Colonic mucosa (tissue), 4 donors: ENCODE measurements at regions not wholly inside any gene's neighbourhood (a gene's known extent, or its start where the extent isn't known, plus 50 kb on each side); places are given as distances from the start of the nearest gene placed in this dataset.

Experiments used
- DNase-seq: peaks from one replicate; pipeline ENCODE4 v3.0.0-alpha.2; 2020
- H3K27ac ChIP-seq: fragments of 200-600 bp; one replicate; pipeline ENCODE4 v1.8.0; 2021
- H3K27me3 ChIP-seq: fragments of 200-600 bp; one replicate; pipeline ENCODE4 v1.8.0; 2021
- H3K36me3 ChIP-seq: fragments of 200-600 bp; one replicate; pipeline ENCODE4 v1.8.0; 2021
- H3K4me1 ChIP-seq: fragments of 200-600 bp; one replicate; pipeline ENCODE4 v1.8.0; 2021; ENCODE audit warnings: mild to moderate bottlenecking
- H3K4me3 ChIP-seq: fragments of 200-600 bp; one replicate; pipeline ENCODE4 v1.8.0; 2021
- H3K9ac ChIP-seq, 2 donors: one replicate each; pipeline ENCODE4 v1.7.0; 2013; ENCODE audit warnings: control low read depth in 2 of 2, low read depth in 2 of 2, low read length in 2 of 2
- H3K9me3 ChIP-seq: fragments of 200-600 bp; one replicate; pipeline ENCODE4 v1.8.0; 2021
- intact Hi-C: fragments of 100-400 bp; cut with DNase I; formaldehyde crosslinking; loops from one replicate; pipeline ENCODE4 v1.14.1; 2022
- TF ChIP-seq, protein P1 (sequence below): fragments of 200-600 bp; IDR thresholded peaks from one replicate; pipeline ENCODE4 v1.8.0; 2022; ENCODE audit warnings: antibody characterized with exemption, mild to moderate bottlenecking
- donor health status: healthy.
- donor health status: DM: no; HTN: no; CAD: no.
- donor health status: DM: no; HTN: no; CAD: no.

GRCh38 chr10:78847485-78847884 is 221.3 kb upstream of the ZMIZ1 start:
- H3K9me3 ChIP-seq = no peaks in the 10 kb centered on the region
- no peak overlapping the region for H3K27ac ChIP-seq
- H3K27me3 ChIP-seq = no peaks in the 10 kb centered on the region
- no peaks in the 10 kb centered on the region for H3K36me3 ChIP-seq
- no peak for DNase-seq
- no peak overlapping the region for H3K9ac ChIP-seq
- H3K4me3 ChIP-seq = no peak overlapping the region
- TF ChIP-seq, protein P1, sequence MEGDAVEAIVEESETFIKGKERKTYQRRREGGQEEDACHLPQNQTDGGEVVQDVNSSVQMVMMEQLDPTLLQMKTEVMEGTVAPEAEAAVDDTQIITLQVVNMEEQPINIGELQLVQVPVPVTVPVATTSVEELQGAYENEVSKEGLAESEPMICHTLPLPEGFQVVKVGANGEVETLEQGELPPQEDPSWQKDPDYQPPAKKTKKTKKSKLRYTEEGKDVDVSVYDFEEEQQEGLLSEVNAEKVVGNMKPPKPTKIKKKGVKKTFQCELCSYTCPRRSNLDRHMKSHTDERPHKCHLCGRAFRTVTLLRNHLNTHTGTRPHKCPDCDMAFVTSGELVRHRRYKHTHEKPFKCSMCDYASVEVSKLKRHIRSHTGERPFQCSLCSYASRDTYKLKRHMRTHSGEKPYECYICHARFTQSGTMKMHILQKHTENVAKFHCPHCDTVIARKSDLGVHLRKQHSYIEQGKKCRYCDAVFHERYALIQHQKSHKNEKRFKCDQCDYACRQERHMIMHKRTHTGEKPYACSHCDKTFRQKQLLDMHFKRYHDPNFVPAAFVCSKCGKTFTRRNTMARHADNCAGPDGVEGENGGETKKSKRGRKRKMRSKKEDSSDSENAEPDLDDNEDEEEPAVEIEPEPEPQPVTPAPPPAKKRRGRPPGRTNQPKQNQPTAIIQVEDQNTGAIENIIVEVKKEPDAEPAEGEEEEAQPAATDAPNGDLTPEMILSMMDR = no peak
- H3K4me1 ChIP-seq = no peaks in the 10 kb centered on the region
- intact Hi-C loops = no loop called here

DNA sequence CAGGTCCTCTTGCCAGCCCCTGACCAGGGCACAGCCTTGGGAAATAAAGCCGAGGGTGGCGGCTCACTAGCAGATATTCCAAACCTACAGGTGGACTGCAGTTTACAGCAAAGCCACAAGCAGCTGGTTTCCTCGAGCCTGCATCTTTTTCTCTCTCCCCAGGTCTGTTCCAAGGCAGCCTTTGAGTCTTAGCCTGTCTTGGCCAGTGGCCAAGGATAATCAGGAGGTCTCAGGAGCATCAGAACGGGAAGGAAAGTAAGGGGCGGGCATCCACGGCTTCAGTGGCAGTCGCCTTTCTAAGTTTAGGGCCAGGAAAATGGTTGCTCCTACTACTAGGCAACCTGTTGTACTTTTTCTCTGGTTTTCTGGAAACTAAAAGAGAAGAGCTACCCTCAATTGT is 219.7 kb upstream of the ZMIZ1 start:
- Histone ChIP-seq H3K9ac (no peak overlapping the region), H3K4me3 (no peak overlapping the region), H3K4me1 (no peaks in the 10 kb centered on the region), H3K27me3 (no peaks in the 10 kb centered on the region), H3K27ac (no peak overlapping the region), H3K36me3 (no peaks in the 10 kb centered on the region), H3K9me3 (no peaks in the 10 kb centered on the region)
- TF ChIP-seq, protein P1 = no peak
- intact Hi-C loops = no loop called here
- DNase-seq = no peak

DNA sequence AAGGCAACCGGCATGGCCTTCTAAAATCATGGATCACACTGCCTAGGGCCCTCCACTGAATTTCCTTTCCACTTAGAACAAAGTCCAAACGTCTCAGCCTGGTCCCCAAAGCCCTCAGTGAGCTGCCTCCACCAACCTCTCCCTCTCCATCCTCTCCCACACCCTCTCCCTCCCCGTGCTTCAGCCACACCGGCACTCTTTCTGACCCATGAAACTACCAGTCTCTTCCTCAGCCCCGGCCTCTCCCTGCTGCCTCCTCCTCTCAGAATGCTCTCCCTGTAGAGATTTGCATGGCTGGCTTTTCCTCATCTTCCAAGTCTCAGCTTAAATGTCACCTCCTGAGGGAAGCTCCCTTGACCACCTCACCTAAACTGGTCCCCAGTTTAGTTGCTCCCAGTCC is 219.0 kb upstream of the ZMIZ1 start:
- Histone ChIP-seq H3K4me3 (no peak overlapping the region), H3K36me3 (no peaks in the 10 kb centered on the region), H3K9me3 (no peaks in the 10 kb centered on the region), H3K4me1 (no peaks in the 10 kb centered on the region), H3K27ac (no peak overlapping the region), H3K27me3 (no peaks in the 10 kb centered on the region), H3K9ac (no peak overlapping the region)
- TF ChIP-seq, protein P1 = no peak
- no peak for DNase-seq
- intact Hi-C loops = loop anchor here (5.0 kb wide), 1 partner anchor 348 kb away; no protein-coding TSS in a partner anchor

DNA sequence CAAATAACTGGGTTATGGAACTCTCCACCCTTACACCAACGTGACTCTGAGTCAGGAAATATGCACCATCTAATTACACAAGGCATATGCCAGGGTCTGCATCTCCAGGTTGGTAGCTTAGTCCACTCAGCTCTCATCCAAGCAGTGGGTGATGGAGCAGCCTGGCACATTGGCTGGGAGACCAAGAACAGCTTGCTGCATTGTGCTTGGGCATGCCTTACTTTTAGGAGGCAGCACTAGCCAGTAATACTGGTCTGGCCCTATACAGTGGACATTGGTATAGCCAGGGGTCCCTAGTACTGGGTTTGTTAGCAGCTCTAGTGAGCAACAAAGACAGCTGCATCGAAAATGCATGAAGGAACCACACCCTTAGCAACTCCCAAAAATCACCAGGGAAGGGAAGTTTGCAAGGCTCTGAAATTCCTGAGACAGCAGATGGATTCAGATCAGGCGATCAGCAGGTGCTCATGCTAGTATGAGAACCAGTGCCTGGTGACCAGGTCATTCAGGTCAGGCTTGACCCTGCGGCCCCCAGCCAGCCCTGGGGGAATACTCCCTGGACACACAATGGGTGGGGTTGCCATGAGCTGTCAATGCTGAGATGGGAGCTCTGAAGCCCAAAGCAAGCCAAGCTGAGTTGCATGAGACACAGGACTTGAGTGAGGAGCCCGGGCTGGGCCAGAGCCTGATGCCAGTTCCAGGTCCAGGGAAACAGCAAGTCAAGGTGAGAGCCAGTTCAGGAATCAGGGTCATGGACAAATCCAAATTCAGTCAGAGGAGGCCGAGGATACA is 217.9 kb upstream of the ZMIZ1 start:
- intact Hi-C loops = loop anchor here (5.0 kb wide), 1 partner anchor 346 kb away; no protein-coding TSS in a partner anchor
- no peak overlapping the region for H3K4me3 ChIP-seq
- H3K36me3 ChIP-seq = no peaks in the 10 kb centered on the region
- no peak overlapping the region for H3K27ac ChIP-seq
- H3K9ac ChIP-seq = no peak overlapping the region
- no peaks in the 10 kb centered on the region for H3K9me3 ChIP-seq
- TF ChIP-seq, protein P1 = no peak
- no peaks in the 10 kb centered on the region for H3K4me1 ChIP-seq
- DNase-seq = no peak
- no peaks in the 10 kb centered on the region for H3K27me3 ChIP-seq

- no peak overlapping the region for H3K4me3 ChIP-seq
- H3K9me3 ChIP-seq = no peaks in the 10 kb centered on the region
- no peak overlapping the region for H3K9ac ChIP-seq
- H3K4me1 ChIP-seq = no peaks in the 10 kb centered on the region
- H3K27me3 ChIP-seq = no peaks in the 10 kb centered on the region
- intact Hi-C loops = loop anchor here (5.0 kb wide), 1 partner anchor 346 kb away; no protein-coding TSS in a partner anchor
- TF ChIP-seq, protein P1 = no peak
- no peak for DNase-seq
- H3K36me3 ChIP-seq = no peaks in the 10 kb centered on the region
- no peak overlapping the region for H3K27ac ChIP-seq
Observed at GRCh38 chr10:78851647-78852046, 217.1 kb upstream of the ZMIZ1 start.
